IPS-20b (cell line): ENCODE measurements at regions not wholly inside any gene's neighbourhood (a gene's known extent, or its start where the extent isn't known, plus 50 kb on each side); places are given as distances from the start of the nearest gene placed in this dataset.

ENCODE experiments used
- H3K27ac ChIP-seq: one replicate; pipeline ENCODE4 v1.5.1; 2013; ENCODE audit warnings: low read length
- H3K27me3 ChIP-seq: 2 replicates; pipeline ENCODE4 v1.6.1; 2013; ENCODE audit warnings: mild to moderate bottlenecking, low read length, inconsistent platforms; ENCODE audit not compliant: insufficient read depth
- H3K36me3 ChIP-seq: 2 replicates; pipeline ENCODE4 v1.6.1; 2013; ENCODE audit warnings: low read depth, mild to moderate bottlenecking, inconsistent platforms, low read length, moderate library complexity; ENCODE audit not compliant: insufficient read depth
- H3K4me1 ChIP-seq: 2 replicates; pipeline ENCODE4 v1.6.1; 2013; ENCODE audit warnings: mild to moderate bottlenecking, control low read depth, inconsistent platforms, low read length, moderate library complexity; ENCODE audit not compliant: insufficient read depth
- H3K4me3 ChIP-seq: 2 replicates; pipeline ENCODE4 v1.5.1; 2013; ENCODE audit warnings: mild to moderate bottlenecking, low read length, inconsistent platforms
- H3K9ac ChIP-seq: 2 replicates; pipeline ENCODE4 v1.6.1; 2013; ENCODE audit warnings: low read depth, mild to moderate bottlenecking, inconsistent platforms, low read length, moderate library complexity
- H3K9me3 ChIP-seq: 2 replicates; pipeline ENCODE4 v1.6.1; 2013; ENCODE audit warnings: mild to moderate bottlenecking, low read depth, low read length, inconsistent platforms; ENCODE audit not compliant: insufficient read depth

GRCh38 chr2:12857891-12858290 lies 141.2 kb downstream of the TRIB2 start:
- no peak overlapping the region for H3K27ac ChIP-seq
- H3K36me3 ChIP-seq = no peaks in the 10 kb centered on the region
- no peak overlapping the region for H3K9ac ChIP-seq
- no peak overlapping the region for H3K4me3 ChIP-seq
- H3K4me1 ChIP-seq = no peaks in the 10 kb centered on the region
- no peaks in the 10 kb centered on the region for H3K27me3 ChIP-seq
- peaks cover 18% of the 10 kb centered on the region; the same call in 1 of the 2 replicates for H3K9me3 ChIP-seq

GRCh38 chr2:12858786-12859185 lies 142.1 kb downstream of the TRIB2 start:
- Histone ChIP-seq H3K27me3 (no peaks in the 10 kb centered on the region), H3K4me3 (no peak overlapping the region), H3K9ac (no peak overlapping the region), H3K9me3 (peaks cover 26% of the 10 kb centered on the region; the same call in 1 of the 2 replicates), H3K4me1 (no peaks in the 10 kb centered on the region), H3K27ac (no peak overlapping the region), H3K36me3 (no peaks in the 10 kb centered on the region)

GRCh38 chr2:12861344-12861930 lies 144.7 kb downstream of the TRIB2 start:
- H3K27ac ChIP-seq = no peak overlapping the region
- no peaks in the 10 kb centered on the region for H3K36me3 ChIP-seq
- H3K9me3 ChIP-seq = peaks cover 33% of the 10 kb centered on the region; the same call in 1 of the 2 replicates
- H3K4me3 ChIP-seq = no peak overlapping the region
- H3K9ac ChIP-seq = no peak overlapping the region
- H3K4me1 ChIP-seq = no peaks in the 10 kb centered on the region
- no peaks in the 10 kb centered on the region for H3K27me3 ChIP-seq

- H3K4me1 ChIP-seq = no peaks in the 10 kb centered on the region
- no peak overlapping the region for H3K9ac ChIP-seq
- no peaks in the 10 kb centered on the region for H3K27me3 ChIP-seq
- no peak overlapping the region for H3K27ac ChIP-seq
- no peaks in the 10 kb centered on the region for H3K36me3 ChIP-seq
- no peak overlapping the region for H3K4me3 ChIP-seq
- peaks cover 33% of the 10 kb centered on the region; the same call in 1 of the 2 replicates for H3K9me3 ChIP-seq
Measured at GRCh38 chr2:12862541-12862940, 145.8 kb downstream of the TRIB2 start.

- H3K4me3 ChIP-seq = no peak overlapping the region
- H3K4me1 ChIP-seq = no peaks in the 10 kb centered on the region
- peaks cover 33% of the 10 kb centered on the region; the same call in 1 of the 2 replicates for H3K9me3 ChIP-seq
- no peaks in the 10 kb centered on the region for H3K36me3 ChIP-seq
- no peak overlapping the region for H3K27ac ChIP-seq
- no peaks in the 10 kb centered on the region for H3K27me3 ChIP-seq
- no peak overlapping the region for H3K9ac ChIP-seq
Measured at GRCh38 chr2:12863937-12864336, 147.2 kb downstream of the TRIB2 start.

- H3K9me3 ChIP-seq = peaks cover 15% of the 10 kb centered on the region; the same call in 1 of the 2 replicates
- no peak overlapping the region for H3K27ac ChIP-seq
- no peaks in the 10 kb centered on the region for H3K36me3 ChIP-seq
- H3K9ac ChIP-seq = no peak overlapping the region
- H3K4me1 ChIP-seq = no peaks in the 10 kb centered on the region
- H3K27me3 ChIP-seq = no peaks in the 10 kb centered on the region
- H3K4me3 ChIP-seq = no peak overlapping the region
Measured at GRCh38 chr2:12867631-12868287, 151.0 kb downstream of the TRIB2 start.

- Histone ChIP-seq H3K27me3 (no peaks in the 10 kb centered on the region), H3K9me3 (no peaks in the 10 kb centered on the region), H3K4me1 (no peaks in the 10 kb centered on the region), H3K4me3 (no peak overlapping the region), H3K9ac (no peak overlapping the region), H3K27ac (no peak overlapping the region), H3K36me3 (no peaks in the 10 kb centered on the region)
Measured at GRCh38 chr2:12870692-12871091, 154.0 kb downstream of the TRIB2 start.

- no peaks in the 10 kb centered on the region for H3K9me3 ChIP-seq
- no peaks in the 10 kb centered on the region for H3K27me3 ChIP-seq
- H3K4me3 ChIP-seq = no peak overlapping the region
- H3K4me1 ChIP-seq = no peaks in the 10 kb centered on the region
- H3K9ac ChIP-seq = no peak overlapping the region
- no peak overlapping the region for H3K27ac ChIP-seq
- no peaks in the 10 kb centered on the region for H3K36me3 ChIP-seq
Measured at GRCh38 chr2:12871694-12872315, 155.1 kb downstream of the TRIB2 start.

GRCh38 chr2:12877761-12878160 lies 161.0 kb downstream of the TRIB2 start:
- no peak overlapping the region for H3K9ac ChIP-seq
- H3K36me3 ChIP-seq = no peaks in the 10 kb centered on the region
- no peak overlapping the region for H3K27ac ChIP-seq

GRCh38 chr2:12879649-12880048 lies 162.9 kb downstream of the TRIB2 start:
- Histone ChIP-seq H3K9ac (no peak overlapping the region), H3K36me3 (no peaks in the 10 kb centered on the region), H3K27me3 (no peaks in the 10 kb centered on the region), H3K27ac (no peak overlapping the region), H3K4me3 (no peak overlapping the region), H3K4me1 (no peaks in the 10 kb centered on the region), H3K9me3 (no peaks in the 10 kb centered on the region)

More at GRCh38 chr2:12877761-12878160, 161.0 kb downstream of the TRIB2 start:
- no peak overlapping the region for H3K4me3 ChIP-seq
- no peaks in the 10 kb centered on the region for H3K9me3 ChIP-seq
- H3K4me1 ChIP-seq = no peaks in the 10 kb centered on the region
- no peaks in the 10 kb centered on the region for H3K27me3 ChIP-seq

- Histone ChIP-seq H3K9me3 (no peaks in the 10 kb centered on the region), H3K27ac (no peak overlapping the region), H3K36me3 (no peaks in the 10 kb centered on the region), H3K4me3 (no peak overlapping the region), H3K4me1 (no peaks in the 10 kb centered on the region), H3K27me3 (no peaks in the 10 kb centered on the region), H3K9ac (no peak overlapping the region)
Measured at GRCh38 chr2:12881952-12882351, 165.2 kb downstream of the TRIB2 start.

GRCh38 chr2:12882393-12882792 lies 165.7 kb downstream of the TRIB2 start:
- no peaks in the 10 kb centered on the region for H3K36me3 ChIP-seq
- no peak overlapping the region for H3K9ac ChIP-seq
- no peaks in the 10 kb centered on the region for H3K4me1 ChIP-seq
- no peak overlapping the region for H3K27ac ChIP-seq
- H3K27me3 ChIP-seq = no peaks in the 10 kb centered on the region
- no peak overlapping the region for H3K4me3 ChIP-seq
- no peaks in the 10 kb centered on the region for H3K9me3 ChIP-seq
